ENCODE measurements at regions not wholly inside any gene's neighbourhood (a gene's known extent, or its start where the extent isn't known, plus 50 kb on each side); places are given as distances from the start of the nearest gene placed in this dataset.

DNA sequence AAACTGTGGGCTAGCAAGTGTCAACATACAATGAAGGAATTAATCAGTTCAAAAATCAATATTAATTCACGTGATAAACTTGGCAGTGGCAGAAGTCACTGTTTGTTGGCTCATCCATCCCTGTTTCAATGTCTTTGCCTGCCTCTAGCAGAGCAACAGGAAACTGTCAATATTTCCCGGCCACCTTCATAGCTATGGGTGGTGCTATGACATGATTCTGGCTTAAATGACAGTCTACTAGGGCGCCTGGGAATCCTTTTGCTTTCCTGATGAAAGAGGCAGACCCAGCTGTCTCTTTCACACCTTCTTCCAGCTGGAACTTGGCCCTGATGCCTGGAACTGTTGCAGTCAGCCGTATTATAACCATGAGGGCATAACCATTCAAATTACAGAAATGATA, 72.1 kb upstream of the DNAH5 start:
- no peak for TF ChIP-seq CTCF (IDR thresholded peaks at IDR 0.05)
- no peak overlapping the region for H3K27ac Mint-ChIP-seq (ENCODE audit: unreplicated experiment)
- DNase-seq (ENCODE audit: extremely low spot score, unreplicated experiment), result no peak
- no peaks in the 10 kb centered on the region for H3K9me3 Mint-ChIP-seq (ENCODE audit: unreplicated experiment)
- no peaks in the 10 kb centered on the region for H3K36me3 Mint-ChIP-seq (ENCODE audit: unreplicated experiment)
- no peak overlapping the region for H3K4me3 Mint-ChIP-seq (ENCODE audit: unreplicated experiment)
- H3K4me1 Mint-ChIP-seq (ENCODE audit: unreplicated experiment), result peaks cover 9% of the 10 kb centered on the region
- H3K27me3 Mint-ChIP-seq (ENCODE audit: unreplicated experiment), result no peaks in the 10 kb centered on the region

DNA sequence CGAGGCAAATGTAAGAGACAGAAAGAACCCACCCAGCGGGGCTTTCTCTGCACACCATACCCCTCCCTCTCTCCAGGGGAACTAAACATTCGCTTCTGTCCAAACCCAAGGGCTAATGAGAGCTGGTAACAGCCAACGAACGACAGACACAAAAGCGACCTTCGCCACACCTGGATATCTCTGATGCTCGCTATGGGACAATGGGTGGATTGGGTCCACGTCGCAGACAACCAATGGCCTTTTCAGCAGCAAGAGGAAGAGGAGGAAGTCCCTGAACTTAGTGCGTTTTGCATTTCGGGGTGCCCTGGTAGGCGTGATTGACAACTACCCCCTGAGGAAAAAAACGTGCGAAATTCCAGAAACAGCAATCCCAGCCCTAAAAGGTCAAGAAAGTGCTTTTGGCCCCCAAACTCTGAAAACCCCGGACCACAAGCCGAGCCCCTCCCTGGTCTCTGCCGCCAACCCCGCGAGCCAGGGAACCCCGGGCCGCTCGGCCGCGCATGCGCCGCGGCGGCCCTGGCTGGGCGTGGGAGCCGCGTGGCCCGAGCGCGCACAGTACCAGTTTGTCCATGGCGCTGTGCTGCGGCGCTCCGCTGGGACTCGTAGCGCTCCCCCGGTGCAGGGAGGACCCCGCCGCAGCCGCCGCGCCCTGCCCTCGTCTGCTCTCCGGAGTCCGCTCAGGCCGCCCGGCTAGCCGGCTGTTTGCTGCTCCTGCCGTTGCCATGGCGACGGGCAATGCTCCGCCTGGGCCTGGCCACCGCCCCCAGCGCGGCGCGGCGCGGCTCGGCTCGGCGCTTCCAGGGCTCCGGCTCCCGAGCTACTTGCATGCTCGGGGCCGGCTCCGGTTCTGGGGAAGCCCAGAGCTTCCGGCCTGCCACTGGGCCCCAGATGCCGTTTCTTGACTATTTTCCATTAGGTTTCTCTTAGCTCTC, 66.9 kb upstream of the DNAH5 start:
- peak; percentile 98 for DNase-seq (ENCODE audit: extremely low spot score, unreplicated experiment)
- no peaks in the 10 kb centered on the region for H3K27me3 Mint-ChIP-seq (ENCODE audit: unreplicated experiment)
- H3K9me3 Mint-ChIP-seq (ENCODE audit: unreplicated experiment), result no peaks in the 10 kb centered on the region
- H3K4me1 Mint-ChIP-seq (ENCODE audit: unreplicated experiment), result peaks cover 24% of the 10 kb centered on the region
- no peaks in the 10 kb centered on the region for H3K36me3 Mint-ChIP-seq (ENCODE audit: unreplicated experiment)
- peak overlapping the region; percentile 83 for H3K4me3 Mint-ChIP-seq (ENCODE audit: unreplicated experiment)
- peak overlapping the region; percentile 84 for H3K27ac Mint-ChIP-seq (ENCODE audit: unreplicated experiment)
- TF ChIP-seq CTCF (IDR thresholded peaks at IDR 0.05), result peak; percentile 26

DNA sequence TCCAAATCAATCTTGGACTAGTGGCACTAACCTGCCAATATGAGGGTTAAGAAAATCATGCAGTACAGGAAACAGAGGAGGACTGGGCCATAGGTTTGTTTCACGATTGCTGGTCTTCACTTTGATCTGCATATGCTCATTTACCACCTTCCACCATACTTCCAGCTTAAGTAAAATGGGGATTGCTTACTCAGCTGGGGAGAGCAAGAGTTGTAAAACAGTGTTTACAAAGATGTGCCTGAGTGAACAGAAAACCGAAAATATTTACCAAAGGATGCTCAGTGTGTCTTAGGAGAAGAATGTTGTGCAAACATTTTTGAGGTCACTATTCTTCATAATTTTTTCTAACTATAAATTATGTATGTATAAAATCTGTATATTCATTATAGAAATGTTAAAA, 65.1 kb upstream of the DNAH5 start:
- H3K4me3 Mint-ChIP-seq (ENCODE audit: unreplicated experiment), result no peak overlapping the region
- H3K4me1 Mint-ChIP-seq (ENCODE audit: unreplicated experiment), result peaks cover 26% of the 10 kb centered on the region

DNA sequence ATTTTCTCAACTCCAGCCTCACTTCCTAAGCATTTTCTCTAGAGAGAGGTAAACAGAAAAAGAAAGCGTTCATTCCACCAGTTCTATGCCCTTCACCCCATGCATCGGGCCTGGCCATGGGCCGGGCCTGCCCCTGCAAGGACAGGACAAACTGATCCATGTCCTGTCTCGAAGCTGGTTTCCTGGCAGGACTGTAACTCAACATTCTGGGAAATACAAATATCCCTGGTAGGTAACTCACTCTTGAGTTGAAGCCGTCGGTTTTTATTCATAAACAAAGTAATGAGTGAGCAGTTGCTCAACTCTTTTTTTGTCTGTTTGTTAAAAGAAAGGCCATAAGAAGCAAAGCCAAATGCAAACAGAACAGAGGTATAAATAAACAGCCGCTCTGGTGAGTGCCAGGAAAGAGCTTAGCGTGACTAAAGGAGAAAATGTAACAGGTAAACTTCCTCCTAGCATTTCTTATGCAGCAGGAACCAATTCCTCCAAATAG, 64.4 kb upstream of the DNAH5 start:
- no peak for TF ChIP-seq CTCF (IDR thresholded peaks at IDR 0.05)
- DNase-seq (ENCODE audit: extremely low spot score, unreplicated experiment), result no peak
- Mint-ChIP-seq H3K4me1 (ENCODE audit: unreplicated experiment) (peaks cover 26% of the 10 kb centered on the region), H3K27me3 (ENCODE audit: unreplicated experiment) (no peaks in the 10 kb centered on the region), H3K27ac (ENCODE audit: unreplicated experiment) (no peak overlapping the region), H3K4me3 (ENCODE audit: unreplicated experiment) (no peak overlapping the region), H3K9me3 (ENCODE audit: unreplicated experiment) (no peaks in the 10 kb centered on the region), H3K36me3 (ENCODE audit: unreplicated experiment) (no peaks in the 10 kb centered on the region)

More for the DNA sequence above, 65.1 kb upstream of the DNAH5 start:
- DNase-seq (ENCODE audit: extremely low spot score, unreplicated experiment), result no peak
- no peaks in the 10 kb centered on the region for H3K9me3 Mint-ChIP-seq (ENCODE audit: unreplicated experiment)
- H3K27me3 Mint-ChIP-seq (ENCODE audit: unreplicated experiment), result no peaks in the 10 kb centered on the region
- no peak overlapping the region for H3K27ac Mint-ChIP-seq (ENCODE audit: unreplicated experiment)
- TF ChIP-seq CTCF (IDR thresholded peaks at IDR 0.05), result no peak
- no peaks in the 10 kb centered on the region for H3K36me3 Mint-ChIP-seq (ENCODE audit: unreplicated experiment)

DNA sequence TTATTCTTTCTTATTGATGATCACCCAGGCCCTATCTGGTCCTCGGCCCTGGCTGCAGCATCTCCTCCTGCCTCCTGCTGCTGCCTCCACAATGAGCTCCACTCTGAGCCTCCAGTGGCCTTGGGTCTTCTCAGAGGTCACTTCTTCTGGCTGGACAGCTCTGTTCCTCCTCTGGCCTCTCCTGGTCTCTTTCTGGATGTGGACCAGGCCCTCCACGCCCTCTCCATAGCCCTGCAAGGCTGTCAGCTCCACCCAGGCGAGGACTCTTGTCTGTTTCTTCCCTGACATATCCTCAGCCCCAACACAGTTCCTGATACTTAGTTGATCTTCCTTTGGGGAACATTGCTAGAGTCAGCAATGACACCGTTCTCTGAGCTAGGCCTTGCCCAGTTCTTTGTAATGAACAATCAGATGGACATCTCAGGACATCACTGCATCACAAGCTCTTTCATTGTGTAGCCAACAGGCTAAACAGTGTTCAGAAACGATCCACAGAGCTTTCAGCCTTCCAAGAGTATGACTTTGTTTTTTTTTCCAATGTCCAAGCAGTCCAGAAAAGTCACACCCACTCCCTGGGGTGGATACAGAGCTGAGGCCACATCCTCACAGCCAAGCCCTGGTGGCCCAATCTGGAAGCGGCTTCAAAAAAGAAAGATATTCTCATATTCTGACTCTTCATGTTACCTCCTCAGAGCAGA, 62.5 kb upstream of the DNAH5 start:
- Mint-ChIP-seq H3K27ac (ENCODE audit: unreplicated experiment) (peak overlapping the region; percentile 72), H3K36me3 (ENCODE audit: unreplicated experiment) (peaks cover 2% of the 10 kb centered on the region), H3K4me1 (ENCODE audit: unreplicated experiment) (peaks cover 20% of the 10 kb centered on the region), H3K27me3 (ENCODE audit: unreplicated experiment) (no peaks in the 10 kb centered on the region), H3K4me3 (ENCODE audit: unreplicated experiment) (no peak overlapping the region), H3K9me3 (ENCODE audit: unreplicated experiment) (no peaks in the 10 kb centered on the region)
- DNase-seq (ENCODE audit: extremely low spot score, unreplicated experiment), result no peak
- TF ChIP-seq CTCF (IDR thresholded peaks at IDR 0.05), result no peak
